Endothelial cell of umbilical vein (primary cell): ENCODE measurements at regions not wholly inside any gene's neighbourhood (a gene's known extent, or its start where the extent isn't known, plus 50 kb on each side); places are given as distances from the start of the nearest gene placed in this dataset.

Source experiments
- CTCF ChIP-seq, 2 donors: IDR thresholded peaks; 1 replicate in 1 of 2; 2 replicates in 1 of 2; pipeline ENCODE4 v1.5.1; 2011; ENCODE audit warnings: low read length in 2 of 2, mild to moderate bottlenecking in 2 of 2, moderate library complexity in 2 of 2, control low read depth in 1 of 2, inconsistent platforms in 1 of 2, low read depth in 1 of 2; ENCODE audit not compliant: insufficient read depth in 1 of 2; ENCODE audit errors: extremely low read depth in 1 of 2
- GATA2 ChIP-seq: IDR thresholded peaks from 2 replicates; pipeline ENCODE4 v1.7.0; 2011; ENCODE audit warnings: low read depth, mild to moderate bottlenecking, moderate library complexity, mixed read lengths, low read length; ENCODE audit not compliant: insufficient read length, insufficient read depth
- JUN ChIP-seq: IDR thresholded peaks from 2 replicates; pipeline ENCODE4 v1.6.1; 2011; ENCODE audit warnings: borderline replicate concordance, low read depth; ENCODE audit not compliant: insufficient read length, insufficient read depth
- MAX ChIP-seq: IDR thresholded peaks from 2 replicates; pipeline ENCODE4 v1.6.1; 2011; ENCODE audit not compliant: insufficient read depth, insufficient read length
- POLR2A ChIP-seq: IDR thresholded peaks from 2 replicates; pipeline ENCODE4 v1.6.1; 2012; ENCODE audit warnings: low read depth, mild to moderate bottlenecking, control low read depth, low read length
- POLR2AphosphoS5 ChIP-seq: IDR thresholded peaks from 2 replicates; pipeline ENCODE4 v1.6.1; 2012; ENCODE audit warnings: low read depth, mild to moderate bottlenecking, control low read depth, low read length, moderate library complexity; ENCODE audit not compliant: insufficient read depth

- no peak for TF ChIP-seq POLR2AphosphoS5
- TF ChIP-seq CTCF (IDR thresholded peaks at IDR 0.05; ENCODE audit: extremely low read depth in 1 of 2, insufficient read depth in 1 of 2, low read depth in 1 of 2, low read length in 2 of 2): no peak
- no peak for TF ChIP-seq POLR2A
- no peak for TF ChIP-seq MAX
- no peak for TF ChIP-seq GATA2
- TF ChIP-seq JUN: no peak
Observed at GRCh38 chr10:120112809-120113208, 220.3 kb downstream of the SEC23IP start.
